ENCODE measurements at regions not wholly inside any gene's neighbourhood (a gene's known extent, or its start where the extent isn't known, plus 50 kb on each side); places are given as distances from the start of the nearest gene placed in this dataset.

DNA sequence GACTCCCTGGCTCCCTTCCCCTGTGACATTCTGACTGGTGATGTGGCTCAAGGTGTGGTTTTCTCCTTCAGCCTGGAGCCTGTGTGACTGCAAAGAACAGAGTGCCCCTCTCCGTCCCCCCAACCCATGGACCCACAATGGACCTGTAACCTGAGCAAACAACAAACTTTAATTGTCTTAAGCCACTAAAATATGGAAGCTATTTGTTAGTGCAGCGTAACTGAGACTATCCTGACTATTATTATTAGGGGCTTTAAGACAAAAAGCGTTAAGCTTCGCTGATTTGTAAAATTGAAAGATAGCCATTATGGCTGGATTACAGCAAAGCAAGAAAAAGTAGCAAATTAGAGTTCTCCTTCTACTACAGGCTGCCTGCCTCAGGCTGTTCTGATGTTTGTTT is 426.9 kb downstream of the STK39 start:
- no peak overlapping the region for H3K4me2 ChIP-seq (ENCODE audit: control insufficient read depth, extremely low read depth, insufficient read depth, low read depth, low read length)
- TF ChIP-seq, protein P1, sequence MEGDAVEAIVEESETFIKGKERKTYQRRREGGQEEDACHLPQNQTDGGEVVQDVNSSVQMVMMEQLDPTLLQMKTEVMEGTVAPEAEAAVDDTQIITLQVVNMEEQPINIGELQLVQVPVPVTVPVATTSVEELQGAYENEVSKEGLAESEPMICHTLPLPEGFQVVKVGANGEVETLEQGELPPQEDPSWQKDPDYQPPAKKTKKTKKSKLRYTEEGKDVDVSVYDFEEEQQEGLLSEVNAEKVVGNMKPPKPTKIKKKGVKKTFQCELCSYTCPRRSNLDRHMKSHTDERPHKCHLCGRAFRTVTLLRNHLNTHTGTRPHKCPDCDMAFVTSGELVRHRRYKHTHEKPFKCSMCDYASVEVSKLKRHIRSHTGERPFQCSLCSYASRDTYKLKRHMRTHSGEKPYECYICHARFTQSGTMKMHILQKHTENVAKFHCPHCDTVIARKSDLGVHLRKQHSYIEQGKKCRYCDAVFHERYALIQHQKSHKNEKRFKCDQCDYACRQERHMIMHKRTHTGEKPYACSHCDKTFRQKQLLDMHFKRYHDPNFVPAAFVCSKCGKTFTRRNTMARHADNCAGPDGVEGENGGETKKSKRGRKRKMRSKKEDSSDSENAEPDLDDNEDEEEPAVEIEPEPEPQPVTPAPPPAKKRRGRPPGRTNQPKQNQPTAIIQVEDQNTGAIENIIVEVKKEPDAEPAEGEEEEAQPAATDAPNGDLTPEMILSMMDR (optimal IDR thresholded peaks at IDR 0.05 in 1 of 3, IDR thresholded peaks at IDR 0.05 in 1 of 3, conservative IDR thresholded peaks at IDR 0.05 in 1 of 3; ENCODE audit: extremely low read depth in 1 of 3, insufficient read depth in 2 of 3, low read length in 3 of 3), result no peak
- no peak for TF ChIP-seq EZH2 (IDR thresholded peaks at IDR 0.05; ENCODE audit: low read length)

GRCh38 chr2:167818521-167818920 is 428.9 kb downstream of the STK39 start:
- H3K27me3 ChIP-seq (ENCODE audit: control insufficient read depth, extremely low read depth, insufficient read depth, low read length), result no peaks in the 10 kb centered on the region
- FAIRE-seq (no peak), DNase-seq (ENCODE audit: low read depth, low spot score) (no peak)
- no peak overlapping the region for H3K27ac ChIP-seq (ENCODE audit: control insufficient read depth, insufficient read depth, low read length)
- H3K4me1 ChIP-seq (ENCODE audit: control insufficient read depth, extremely low read depth, insufficient read depth, low read length), result no peaks in the 10 kb centered on the region
- H3K9me1 ChIP-seq (ENCODE audit: control insufficient read depth, extremely low read depth, insufficient read depth, low read length), result no peaks in the 10 kb centered on the region
- H2AFZ ChIP-seq (ENCODE audit: control insufficient read depth, low read length), result no peak overlapping the region
- TF ChIP-seq EZH2 (IDR thresholded peaks at IDR 0.05; ENCODE audit: low read length), result no peak
- no peaks in the 10 kb centered on the region for H3K36me3 ChIP-seq (ENCODE audit: control insufficient read depth in 2 of 2, extremely low read depth in 1 of 2, insufficient read depth in 2 of 2, low read length in 2 of 2)
- H3K4me2 ChIP-seq (ENCODE audit: control insufficient read depth, extremely low read depth, insufficient read depth, low read depth, low read length), result no peak overlapping the region
- no peak overlapping the region for H3K4me3 ChIP-seq (ENCODE audit: control insufficient read depth in 2 of 3, extremely low read depth in 1 of 3, insufficient read depth in 2 of 3, low read depth in 1 of 3, low read length in 3 of 3)
- no peaks in the 10 kb centered on the region for H3K79me2 ChIP-seq (ENCODE audit: control insufficient read depth, insufficient read depth, low read length)
- dilution Hi-C loops (cut with MboI; ENCODE audit: extremely low pct_ligation_motif_present, low sequenced_read_pairs), result no loop called here
- H3K9ac ChIP-seq (ENCODE audit: control insufficient read depth, extremely low read depth, insufficient read depth, low read length), result no peak overlapping the region
- H3K9me3 ChIP-seq (ENCODE audit: control insufficient read depth, low read depth, low read length), result no peaks in the 10 kb centered on the region
- H4K20me1 ChIP-seq (ENCODE audit: control insufficient read depth, extremely low read depth, insufficient read depth, low read length), result no peaks in the 10 kb centered on the region

More for the DNA sequence above, 426.9 kb downstream of the STK39 start:
- DNase-seq (ENCODE audit: low read depth, low spot score) (no peak), FAIRE-seq (no peak)
- no peaks in the 10 kb centered on the region for H3K9me1 ChIP-seq (ENCODE audit: control insufficient read depth, extremely low read depth, insufficient read depth, low read length)
- no peaks in the 10 kb centered on the region for H3K9me3 ChIP-seq (ENCODE audit: control insufficient read depth, low read depth, low read length)
- no peaks in the 10 kb centered on the region for H3K4me1 ChIP-seq (ENCODE audit: control insufficient read depth, extremely low read depth, insufficient read depth, low read length)
- no peaks in the 10 kb centered on the region for H4K20me1 ChIP-seq (ENCODE audit: control insufficient read depth, extremely low read depth, insufficient read depth, low read length)
- H3K36me3 ChIP-seq (ENCODE audit: control insufficient read depth in 2 of 2, extremely low read depth in 1 of 2, insufficient read depth in 2 of 2, low read length in 2 of 2), result no peaks in the 10 kb centered on the region
- no peak overlapping the region for H3K4me3 ChIP-seq (ENCODE audit: control insufficient read depth in 2 of 3, extremely low read depth in 1 of 3, insufficient read depth in 2 of 3, low read depth in 1 of 3, low read length in 3 of 3)
- no peaks in the 10 kb centered on the region for H3K27me3 ChIP-seq (ENCODE audit: control insufficient read depth, extremely low read depth, insufficient read depth, low read length)
- H2AFZ ChIP-seq (ENCODE audit: control insufficient read depth, low read length), result no peak overlapping the region
- dilution Hi-C loops (cut with MboI; ENCODE audit: extremely low pct_ligation_motif_present, low sequenced_read_pairs), result no loop called here
- H3K27ac ChIP-seq (ENCODE audit: control insufficient read depth, insufficient read depth, low read length), result no peak overlapping the region
- no peak overlapping the region for H3K9ac ChIP-seq (ENCODE audit: control insufficient read depth, extremely low read depth, insufficient read depth, low read length)
- no peaks in the 10 kb centered on the region for H3K79me2 ChIP-seq (ENCODE audit: control insufficient read depth, insufficient read depth, low read length)

GRCh38 chr2:167817908-167818307 is 429.5 kb downstream of the STK39 start:
- Histone ChIP-seq H3K27me3 (ENCODE audit: control insufficient read depth, extremely low read depth, insufficient read depth, low read length) (no peaks in the 10 kb centered on the region), H2AFZ (ENCODE audit: control insufficient read depth, low read length) (no peak overlapping the region), H3K27ac (ENCODE audit: control insufficient read depth, insufficient read depth, low read length) (no peak overlapping the region), H4K20me1 (ENCODE audit: control insufficient read depth, extremely low read depth, insufficient read depth, low read length) (no peaks in the 10 kb centered on the region), H3K9me1 (ENCODE audit: control insufficient read depth, extremely low read depth, insufficient read depth, low read length) (no peaks in the 10 kb centered on the region), H3K4me3 (ENCODE audit: control insufficient read depth in 2 of 3, extremely low read depth in 1 of 3, insufficient read depth in 2 of 3, low read depth in 1 of 3, low read length in 3 of 3) (no peak overlapping the region), H3K9me3 (ENCODE audit: control insufficient read depth, low read depth, low read length) (no peaks in the 10 kb centered on the region), H3K4me1 (ENCODE audit: control insufficient read depth, extremely low read depth, insufficient read depth, low read length) (no peaks in the 10 kb centered on the region), H3K4me2 (ENCODE audit: control insufficient read depth, extremely low read depth, insufficient read depth, low read depth, low read length) (no peak overlapping the region), H3K9ac (ENCODE audit: control insufficient read depth, extremely low read depth, insufficient read depth, low read length) (no peak overlapping the region), H3K79me2 (ENCODE audit: control insufficient read depth, insufficient read depth, low read length) (no peaks in the 10 kb centered on the region), H3K36me3 (ENCODE audit: control insufficient read depth in 2 of 2, extremely low read depth in 1 of 2, insufficient read depth in 2 of 2, low read length in 2 of 2) (no peaks in the 10 kb centered on the region)
- DNase-seq (ENCODE audit: low read depth, low spot score) (no peak), FAIRE-seq (no peak)
- dilution Hi-C loops (cut with MboI; ENCODE audit: extremely low pct_ligation_motif_present, low sequenced_read_pairs), result no loop called here
- TF ChIP-seq, protein P1 (optimal IDR thresholded peaks at IDR 0.05 in 1 of 3, IDR thresholded peaks at IDR 0.05 in 1 of 3, conservative IDR thresholded peaks at IDR 0.05 in 1 of 3; ENCODE audit: extremely low read depth in 1 of 3, insufficient read depth in 2 of 3, low read length in 3 of 3), result no peak
- no peak for TF ChIP-seq EZH2 (IDR thresholded peaks at IDR 0.05; ENCODE audit: low read length)

Data from keratinocyte (primary cell).